Loucy (cell line): ENCODE measurements at regions not wholly inside any gene's neighbourhood (a gene's known extent, or its start where the extent isn't known, plus 50 kb on each side); places are given as distances from the start of the nearest gene placed in this dataset.

Source experiments
- EZH2phosphoT487 ChIP-seq: fragments of 200-600 bp; IDR thresholded peaks from 2 replicates; pipeline ENCODE4 v1.6.1; 2018; ENCODE audit warnings: antibody characterized with exemption, mild to moderate bottlenecking, moderate library complexity, borderline replicate concordance
- TF ChIP-seq, protein P1 (sequence below): fragments of 200-600 bp; sonication (generic); conservative IDR thresholded peaks from 2 replicates; pipeline ENCODE4 v1.5.1; 2014; ENCODE audit warnings: mild to moderate bottlenecking, antibody characterized with exemption, low read length

DNA sequence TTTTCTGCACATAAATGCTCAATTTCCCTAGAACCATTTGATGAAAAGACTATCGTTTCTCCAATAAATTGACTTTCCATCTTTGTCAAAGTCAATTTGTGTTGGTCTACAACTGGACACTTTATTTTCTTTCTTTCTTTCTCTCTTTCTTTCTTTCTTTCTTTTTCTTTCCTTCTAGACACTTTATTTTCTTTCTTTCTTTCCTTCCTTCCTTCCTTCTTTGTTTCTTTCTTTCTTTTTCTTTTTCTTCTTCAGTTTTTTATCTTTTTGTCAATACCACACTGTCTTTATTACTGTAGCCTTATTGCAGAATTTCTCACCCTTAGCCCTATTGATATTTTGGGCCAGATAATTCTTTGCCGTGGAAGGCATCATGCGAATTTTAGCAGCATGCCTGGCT, 73.5 kb downstream of the FASLG start:
- TF ChIP-seq, protein P1, sequence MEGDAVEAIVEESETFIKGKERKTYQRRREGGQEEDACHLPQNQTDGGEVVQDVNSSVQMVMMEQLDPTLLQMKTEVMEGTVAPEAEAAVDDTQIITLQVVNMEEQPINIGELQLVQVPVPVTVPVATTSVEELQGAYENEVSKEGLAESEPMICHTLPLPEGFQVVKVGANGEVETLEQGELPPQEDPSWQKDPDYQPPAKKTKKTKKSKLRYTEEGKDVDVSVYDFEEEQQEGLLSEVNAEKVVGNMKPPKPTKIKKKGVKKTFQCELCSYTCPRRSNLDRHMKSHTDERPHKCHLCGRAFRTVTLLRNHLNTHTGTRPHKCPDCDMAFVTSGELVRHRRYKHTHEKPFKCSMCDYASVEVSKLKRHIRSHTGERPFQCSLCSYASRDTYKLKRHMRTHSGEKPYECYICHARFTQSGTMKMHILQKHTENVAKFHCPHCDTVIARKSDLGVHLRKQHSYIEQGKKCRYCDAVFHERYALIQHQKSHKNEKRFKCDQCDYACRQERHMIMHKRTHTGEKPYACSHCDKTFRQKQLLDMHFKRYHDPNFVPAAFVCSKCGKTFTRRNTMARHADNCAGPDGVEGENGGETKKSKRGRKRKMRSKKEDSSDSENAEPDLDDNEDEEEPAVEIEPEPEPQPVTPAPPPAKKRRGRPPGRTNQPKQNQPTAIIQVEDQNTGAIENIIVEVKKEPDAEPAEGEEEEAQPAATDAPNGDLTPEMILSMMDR: no peak
- TF ChIP-seq EZH2phosphoT487: no peak
